ENCODE measurements at regions not wholly inside any gene's neighbourhood (a gene's known extent, or its start where the extent isn't known, plus 50 kb on each side); places are given as distances from the start of the nearest gene placed in this dataset.

DNA sequence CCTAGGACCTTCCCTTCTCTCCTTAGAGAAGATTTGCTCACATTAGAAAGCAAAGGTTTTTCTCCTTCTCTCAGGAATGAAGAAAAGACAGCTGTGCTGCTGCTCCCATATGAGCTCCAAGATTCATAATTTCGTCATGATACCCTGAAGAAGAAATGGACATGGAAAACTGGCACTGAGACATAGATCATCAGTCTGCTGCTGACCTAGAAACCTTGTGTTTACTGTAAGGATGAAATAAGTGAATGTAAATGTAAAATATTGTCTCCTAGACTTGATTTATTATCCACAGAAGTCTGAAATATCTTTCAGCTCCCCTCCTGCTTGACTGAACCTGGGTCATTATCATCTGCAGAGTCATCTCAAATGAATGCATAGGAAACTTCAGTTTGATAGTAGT, 77.9 kb downstream of the ZC3H11B start:
- Mint-ChIP-seq H3K4me1 (peaks cover 10% of the 10 kb centered on the region; the same call in 1 of the 2 replicates), H3K4me3 (no peak overlapping the region), H3K27me3 (ENCODE audit: low read depth) (no peaks in the 10 kb centered on the region), H3K27ac (no peak overlapping the region), H3K9me3 (no peaks in the 10 kb centered on the region), H3K36me3 (no peaks in the 10 kb centered on the region)
- ATAC-seq = no peak
- ChIA-PET POLR2A (no interaction called here), CTCF (no interaction called here)
- DNase-seq (ENCODE audit: low spot score) = no peak
- TF ChIP-seq, protein P1, sequence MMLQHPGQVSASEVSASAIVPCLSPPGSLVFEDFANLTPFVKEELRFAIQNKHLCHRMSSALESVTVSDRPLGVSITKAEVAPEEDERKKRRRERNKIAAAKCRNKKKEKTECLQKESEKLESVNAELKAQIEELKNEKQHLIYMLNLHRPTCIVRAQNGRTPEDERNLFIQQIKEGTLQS (CRISPR knock-in tag; conservative IDR thresholded peaks at IDR 0.05) = no peak
- TF ChIP-seq SOX15 (CRISPR knock-in tag; IDR thresholded peaks at IDR 0.05) = no peak
- no peak for TF ChIP-seq RORB (CRISPR knock-in tag; IDR thresholded peaks at IDR 0.05)
- no peak for TF ChIP-seq FOXJ3 (CRISPR knock-in tag; IDR thresholded peaks at IDR 0.05; ENCODE audit: borderline replicate concordance)
- TF ChIP-seq SP1 (CRISPR knock-in tag; conservative IDR thresholded peaks at IDR 0.05) = no peak
- TF ChIP-seq, protein P2, sequence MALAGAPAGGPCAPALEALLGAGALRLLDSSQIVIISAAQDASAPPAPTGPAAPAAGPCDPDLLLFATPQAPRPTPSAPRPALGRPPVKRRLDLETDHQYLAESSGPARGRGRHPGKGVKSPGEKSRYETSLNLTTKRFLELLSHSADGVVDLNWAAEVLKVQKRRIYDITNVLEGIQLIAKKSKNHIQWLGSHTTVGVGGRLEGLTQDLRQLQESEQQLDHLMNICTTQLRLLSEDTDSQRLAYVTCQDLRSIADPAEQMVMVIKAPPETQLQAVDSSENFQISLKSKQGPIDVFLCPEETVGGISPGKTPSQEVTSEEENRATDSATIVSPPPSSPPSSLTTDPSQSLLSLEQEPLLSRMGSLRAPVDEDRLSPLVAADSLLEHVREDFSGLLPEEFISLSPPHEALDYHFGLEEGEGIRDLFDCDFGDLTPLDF (CRISPR knock-in tag; IDR thresholded peaks at IDR 0.05) = no peak
- TF ChIP-seq NR3C1 (CRISPR knock-in tag; conservative IDR thresholded peaks at IDR 0.05; ENCODE audit: low read depth) = no peak
- TF ChIP-seq, protein P3, sequence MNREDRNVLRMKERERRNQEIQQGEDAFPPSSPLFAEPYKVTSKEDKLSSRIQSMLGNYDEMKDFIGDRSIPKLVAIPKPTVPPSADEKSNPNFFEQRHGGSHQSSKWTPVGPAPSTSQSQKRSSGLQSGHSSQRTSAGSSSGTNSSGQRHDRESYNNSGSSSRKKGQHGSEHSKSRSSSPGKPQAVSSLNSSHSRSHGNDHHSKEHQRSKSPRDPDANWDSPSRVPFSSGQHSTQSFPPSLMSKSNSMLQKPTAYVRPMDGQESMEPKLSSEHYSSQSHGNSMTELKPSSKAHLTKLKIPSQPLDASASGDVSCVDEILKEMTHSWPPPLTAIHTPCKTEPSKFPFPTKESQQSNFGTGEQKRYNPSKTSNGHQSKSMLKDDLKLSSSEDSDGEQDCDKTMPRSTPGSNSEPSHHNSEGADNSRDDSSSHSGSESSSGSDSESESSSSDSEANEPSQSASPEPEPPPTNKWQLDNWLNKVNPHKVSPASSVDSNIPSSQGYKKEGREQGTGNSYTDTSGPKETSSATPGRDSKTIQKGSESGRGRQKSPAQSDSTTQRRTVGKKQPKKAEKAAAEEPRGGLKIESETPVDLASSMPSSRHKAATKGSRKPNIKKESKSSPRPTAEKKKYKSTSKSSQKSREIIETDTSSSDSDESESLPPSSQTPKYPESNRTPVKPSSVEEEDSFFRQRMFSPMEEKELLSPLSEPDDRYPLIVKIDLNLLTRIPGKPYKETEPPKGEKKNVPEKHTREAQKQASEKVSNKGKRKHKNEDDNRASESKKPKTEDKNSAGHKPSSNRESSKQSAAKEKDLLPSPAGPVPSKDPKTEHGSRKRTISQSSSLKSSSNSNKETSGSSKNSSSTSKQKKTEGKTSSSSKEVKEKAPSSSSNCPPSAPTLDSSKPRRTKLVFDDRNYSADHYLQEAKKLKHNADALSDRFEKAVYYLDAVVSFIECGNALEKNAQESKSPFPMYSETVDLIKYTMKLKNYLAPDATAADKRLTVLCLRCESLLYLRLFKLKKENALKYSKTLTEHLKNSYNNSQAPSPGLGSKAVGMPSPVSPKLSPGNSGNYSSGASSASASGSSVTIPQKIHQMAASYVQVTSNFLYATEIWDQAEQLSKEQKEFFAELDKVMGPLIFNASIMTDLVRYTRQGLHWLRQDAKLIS (CRISPR knock-in tag; IDR thresholded peaks at IDR 0.05; ENCODE audit: borderline replicate concordance) = no peak
- no peak for TF ChIP-seq ZNF416 (CRISPR knock-in tag; IDR thresholded peaks at IDR 0.05)
- no peak for TF ChIP-seq GRHL2 (CRISPR knock-in tag; IDR thresholded peaks at IDR 0.05; ENCODE audit: insufficient replicate concordance, severe bottlenecking)
- TF ChIP-seq, protein P4, sequence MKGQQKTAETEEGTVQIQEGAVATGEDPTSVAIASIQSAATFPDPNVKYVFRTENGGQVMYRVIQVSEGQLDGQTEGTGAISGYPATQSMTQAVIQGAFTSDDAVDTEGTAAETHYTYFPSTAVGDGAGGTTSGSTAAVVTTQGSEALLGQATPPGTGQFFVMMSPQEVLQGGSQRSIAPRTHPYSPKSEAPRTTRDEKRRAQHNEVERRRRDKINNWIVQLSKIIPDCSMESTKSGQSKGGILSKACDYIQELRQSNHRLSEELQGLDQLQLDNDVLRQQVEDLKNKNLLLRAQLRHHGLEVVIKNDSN (CRISPR knock-in tag; IDR thresholded peaks at IDR 0.05) = no peak
- no peak for TF ChIP-seq NR2C2 (CRISPR knock-in tag; IDR thresholded peaks at IDR 0.05)
- TF ChIP-seq JUN (CRISPR knock-in tag; IDR thresholded peaks at IDR 0.05) = no peak
- TF ChIP-seq, protein P5, sequence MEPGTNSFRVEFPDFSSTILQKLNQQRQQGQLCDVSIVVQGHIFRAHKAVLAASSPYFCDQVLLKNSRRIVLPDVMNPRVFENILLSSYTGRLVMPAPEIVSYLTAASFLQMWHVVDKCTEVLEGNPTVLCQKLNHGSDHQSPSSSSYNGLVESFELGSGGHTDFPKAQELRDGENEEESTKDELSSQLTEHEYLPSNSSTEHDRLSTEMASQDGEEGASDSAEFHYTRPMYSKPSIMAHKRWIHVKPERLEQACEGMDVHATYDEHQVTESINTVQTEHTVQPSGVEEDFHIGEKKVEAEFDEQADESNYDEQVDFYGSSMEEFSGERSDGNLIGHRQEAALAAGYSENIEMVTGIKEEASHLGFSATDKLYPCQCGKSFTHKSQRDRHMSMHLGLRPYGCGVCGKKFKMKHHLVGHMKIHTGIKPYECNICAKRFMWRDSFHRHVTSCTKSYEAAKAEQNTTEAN (CRISPR knock-in tag; IDR thresholded peaks at IDR 0.05) = no peak
- TF ChIP-seq, protein P6, sequence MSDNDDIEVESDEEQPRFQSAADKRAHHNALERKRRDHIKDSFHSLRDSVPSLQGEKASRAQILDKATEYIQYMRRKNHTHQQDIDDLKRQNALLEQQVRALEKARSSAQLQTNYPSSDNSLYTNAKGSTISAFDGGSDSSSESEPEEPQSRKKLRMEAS (CRISPR knock-in tag; IDR thresholded peaks at IDR 0.05) = no peak

DNA sequence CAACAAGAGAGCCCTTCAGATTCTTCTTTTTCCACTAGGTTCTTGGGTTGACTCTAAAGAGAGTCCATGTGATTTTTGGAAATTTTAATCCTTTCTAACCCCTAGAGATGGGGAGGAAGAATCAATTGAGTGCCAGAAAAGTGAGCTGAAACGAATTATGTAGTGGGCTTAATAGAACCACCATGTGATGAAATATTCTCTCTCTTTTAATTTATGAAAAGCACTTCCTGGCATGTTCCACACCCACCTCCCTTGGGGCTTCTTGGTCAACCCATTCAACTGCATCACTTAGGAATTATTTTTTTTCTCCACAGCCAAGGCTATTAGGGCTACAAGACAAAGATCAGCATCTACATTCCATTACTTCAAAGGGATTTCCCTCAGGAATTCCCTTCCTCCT, 79.6 kb downstream of the ZC3H11B start:
- Mint-ChIP-seq H3K4me3 (no peak overlapping the region), H3K27me3 (ENCODE audit: low read depth) (no peaks in the 10 kb centered on the region), H3K36me3 (no peaks in the 10 kb centered on the region), H3K27ac (no peak overlapping the region), H3K4me1 (peaks cover 16% of the 10 kb centered on the region), H3K9me3 (no peaks in the 10 kb centered on the region)
- POLR2A ChIA-PET = no interaction called here
- CTCF ChIA-PET = no interaction called here
- DNase-seq (ENCODE audit: low spot score) (no peak), ATAC-seq (no peak)
- TF ChIP-seq, protein P7, sequence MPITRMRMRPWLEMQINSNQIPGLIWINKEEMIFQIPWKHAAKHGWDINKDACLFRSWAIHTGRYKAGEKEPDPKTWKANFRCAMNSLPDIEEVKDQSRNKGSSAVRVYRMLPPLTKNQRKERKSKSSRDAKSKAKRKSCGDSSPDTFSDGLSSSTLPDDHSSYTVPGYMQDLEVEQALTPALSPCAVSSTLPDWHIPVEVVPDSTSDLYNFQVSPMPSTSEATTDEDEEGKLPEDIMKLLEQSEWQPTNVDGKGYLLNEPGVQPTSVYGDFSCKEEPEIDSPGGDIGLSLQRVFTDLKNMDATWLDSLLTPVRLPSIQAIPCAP (CRISPR knock-in tag; IDR thresholded peaks at IDR 0.05) = no peak
- TF ChIP-seq OVOL2 (CRISPR knock-in tag; IDR thresholded peaks at IDR 0.05; ENCODE audit: borderline replicate concordance) (no peak), FOXJ3 (CRISPR knock-in tag; IDR thresholded peaks at IDR 0.05; ENCODE audit: borderline replicate concordance) (no peak), KAT7 (CRISPR knock-in tag; IDR thresholded peaks at IDR 0.05; ENCODE audit: borderline replicate concordance) (no peak), ZBTB21 (CRISPR knock-in tag; IDR thresholded peaks at IDR 0.05; ENCODE audit: borderline replicate concordance) (no peak), HMGA2 (CRISPR knock-in tag; IDR thresholded peaks at IDR 0.05) (no peak)
- TF ChIP-seq, protein P1 (CRISPR knock-in tag; conservative IDR thresholded peaks at IDR 0.05) = no peak
- TF ChIP-seq, protein P8, sequence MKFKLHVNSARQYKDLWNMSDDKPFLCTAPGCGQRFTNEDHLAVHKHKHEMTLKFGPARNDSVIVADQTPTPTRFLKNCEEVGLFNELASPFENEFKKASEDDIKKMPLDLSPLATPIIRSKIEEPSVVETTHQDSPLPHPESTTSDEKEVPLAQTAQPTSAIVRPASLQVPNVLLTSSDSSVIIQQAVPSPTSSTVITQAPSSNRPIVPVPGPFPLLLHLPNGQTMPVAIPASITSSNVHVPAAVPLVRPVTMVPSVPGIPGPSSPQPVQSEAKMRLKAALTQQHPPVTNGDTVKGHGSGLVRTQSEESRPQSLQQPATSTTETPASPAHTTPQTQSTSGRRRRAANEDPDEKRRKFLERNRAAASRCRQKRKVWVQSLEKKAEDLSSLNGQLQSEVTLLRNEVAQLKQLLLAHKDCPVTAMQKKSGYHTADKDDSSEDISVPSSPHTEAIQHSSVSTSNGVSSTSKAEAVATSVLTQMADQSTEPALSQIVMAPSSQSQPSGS (CRISPR knock-in tag; IDR thresholded peaks at IDR 0.05; ENCODE audit: borderline replicate concordance, low read depth) = no peak
- TF ChIP-seq, protein P4 (CRISPR knock-in tag; IDR thresholded peaks at IDR 0.05) = no peak
- TF ChIP-seq, protein P9, sequence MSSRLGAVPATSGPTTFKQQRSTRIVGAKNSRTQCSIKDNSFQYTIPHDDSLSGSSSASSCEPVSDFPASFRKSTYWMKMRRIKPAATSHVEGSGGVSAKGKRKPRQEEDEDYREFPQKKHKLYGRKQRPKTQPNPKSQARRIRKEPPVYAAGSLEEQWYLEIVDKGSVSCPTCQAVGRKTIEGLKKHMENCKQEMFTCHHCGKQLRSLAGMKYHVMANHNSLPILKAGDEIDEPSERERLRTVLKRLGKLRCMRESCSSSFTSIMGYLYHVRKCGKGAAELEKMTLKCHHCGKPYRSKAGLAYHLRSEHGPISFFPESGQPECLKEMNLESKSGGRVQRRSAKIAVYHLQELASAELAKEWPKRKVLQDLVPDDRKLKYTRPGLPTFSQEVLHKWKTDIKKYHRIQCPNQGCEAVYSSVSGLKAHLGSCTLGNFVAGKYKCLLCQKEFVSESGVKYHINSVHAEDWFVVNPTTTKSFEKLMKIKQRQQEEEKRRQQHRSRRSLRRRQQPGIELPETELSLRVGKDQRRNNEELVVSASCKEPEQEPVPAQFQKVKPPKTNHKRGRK (CRISPR knock-in tag; IDR thresholded peaks at IDR 0.05; ENCODE audit: borderline replicate concordance) = no peak
